ENCODE measurements at regions not wholly inside any gene's neighbourhood (a gene's known extent, or its start where the extent isn't known, plus 50 kb on each side); places are given as distances from the start of the nearest gene placed in this dataset.
"Not testable (repeated sequence)": the region's sequence is repeated elsewhere in the genome, so short reads cannot be mapped to it uniquely, and the experiment has no call there.

DNA sequence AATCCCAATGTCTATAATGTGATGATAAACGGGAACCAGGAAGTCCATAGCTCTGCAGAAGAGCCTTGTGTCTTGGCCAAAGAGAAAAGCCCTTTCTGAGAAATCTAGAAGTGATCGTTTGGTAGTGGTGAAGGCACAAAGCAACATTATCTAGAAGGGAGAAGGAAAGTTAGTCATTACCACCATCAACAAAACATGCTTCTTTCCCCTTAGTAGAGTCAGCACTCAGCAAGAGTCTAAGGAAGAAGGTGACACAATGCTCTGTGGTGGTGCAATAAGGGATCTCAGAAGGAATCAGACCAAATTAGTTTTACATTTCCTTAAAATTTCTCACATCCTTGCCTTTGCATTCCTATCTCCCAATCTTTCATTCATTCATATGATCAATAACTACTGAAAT, 134.4 kb upstream of the PRDX6 start:
- DNase-seq: no peak

DNA sequence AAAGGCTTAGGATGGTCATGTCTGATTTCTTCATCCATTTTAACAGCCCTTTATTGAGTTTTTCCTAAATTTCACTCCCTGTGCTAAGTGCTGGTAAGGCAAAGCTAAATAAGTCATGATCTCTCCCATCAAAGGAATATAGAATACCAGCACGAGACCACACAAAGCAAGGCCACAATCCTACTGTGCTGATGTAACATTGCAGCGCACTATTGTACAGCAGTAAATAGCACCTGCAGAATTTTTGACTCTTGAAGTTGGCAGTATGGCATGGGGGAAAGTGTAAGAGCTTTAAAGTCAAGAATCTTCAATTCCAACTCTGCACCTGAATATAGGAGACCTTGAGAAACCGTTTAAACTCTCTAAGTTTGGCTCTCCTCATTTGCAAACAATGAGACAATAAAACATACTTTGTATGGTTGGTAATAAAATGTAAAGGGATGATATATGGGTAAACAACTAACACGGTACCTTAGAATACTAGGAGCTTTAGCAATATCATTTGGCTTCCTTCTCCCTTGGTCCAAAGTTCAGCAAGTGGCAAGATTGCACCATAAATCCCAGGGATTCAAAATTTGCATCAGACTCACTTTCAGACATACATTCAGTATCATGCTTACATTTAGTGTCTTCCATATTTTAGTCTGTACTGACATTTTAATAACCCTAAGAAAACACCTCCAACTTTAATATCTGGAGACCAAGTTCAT, 132.9 kb upstream of the PRDX6 start:
- DNase-seq: no peak

DNA sequence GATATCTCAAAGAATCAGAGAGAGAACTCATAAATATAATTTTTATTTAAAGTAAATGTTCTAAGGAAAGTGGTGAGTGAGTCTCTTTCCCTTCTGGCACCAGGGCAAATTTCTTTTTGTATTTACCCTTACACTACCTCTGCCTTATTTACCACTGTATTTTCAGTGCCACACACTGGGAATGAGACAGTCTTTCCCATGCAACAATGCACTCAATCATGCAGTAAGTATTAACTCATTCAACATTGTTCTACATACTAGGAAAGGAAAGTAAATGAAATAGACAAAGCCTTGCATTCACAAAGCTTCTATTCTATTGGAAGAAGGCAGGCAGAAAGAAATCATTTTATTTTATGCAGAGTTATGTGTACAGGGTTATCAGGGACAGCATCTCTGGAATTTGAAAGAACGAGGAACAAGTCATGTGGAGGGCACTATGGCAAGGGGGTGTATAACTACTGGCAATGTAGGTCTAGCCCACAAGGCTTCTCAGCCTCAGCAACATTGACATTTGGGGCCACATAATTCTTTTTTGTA, 129.8 kb upstream of the PRDX6 start:
- no peak for DNase-seq

DNA sequence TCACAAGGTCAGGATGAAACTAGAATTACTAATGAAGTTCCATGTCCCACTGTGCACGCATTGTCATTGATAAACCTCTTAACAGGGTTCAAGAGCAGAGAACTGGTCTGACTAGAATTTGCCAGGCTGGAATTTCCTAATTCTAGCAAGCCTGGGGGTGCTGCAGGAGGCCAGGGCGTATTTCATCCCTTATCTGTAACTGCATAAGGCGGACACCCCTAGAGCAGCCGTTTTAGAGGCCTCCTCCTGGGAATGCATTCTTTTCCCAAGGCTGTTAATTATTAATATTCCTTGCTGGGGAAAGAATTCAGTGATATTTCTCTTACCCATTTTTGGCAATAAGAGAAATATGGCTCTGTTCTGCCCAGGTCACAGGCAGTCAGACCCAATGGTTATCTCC, 124.5 kb upstream of the PRDX6 start:
- DNase-seq: not testable (repeated sequence)

DNA sequence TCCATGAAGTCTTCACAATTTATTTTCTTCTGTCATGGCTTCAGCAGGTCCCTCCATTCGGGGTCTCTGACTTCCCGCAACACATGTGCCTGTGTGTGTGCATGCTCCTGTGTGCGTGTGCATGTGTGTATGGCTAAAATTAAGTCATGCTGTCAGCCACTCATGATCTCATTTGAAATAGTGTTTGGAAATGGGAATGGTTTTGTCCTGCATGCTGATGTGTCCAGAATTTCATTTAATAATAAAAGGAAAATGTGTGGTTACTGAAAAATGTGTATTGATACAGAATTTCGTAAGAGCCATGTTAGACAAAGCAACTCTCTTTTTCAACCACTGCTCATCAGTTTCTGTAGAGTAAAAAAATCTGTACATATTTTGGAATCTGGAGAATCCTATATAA, 123.8 kb upstream of the PRDX6 start:
- no peak for DNase-seq

DNA sequence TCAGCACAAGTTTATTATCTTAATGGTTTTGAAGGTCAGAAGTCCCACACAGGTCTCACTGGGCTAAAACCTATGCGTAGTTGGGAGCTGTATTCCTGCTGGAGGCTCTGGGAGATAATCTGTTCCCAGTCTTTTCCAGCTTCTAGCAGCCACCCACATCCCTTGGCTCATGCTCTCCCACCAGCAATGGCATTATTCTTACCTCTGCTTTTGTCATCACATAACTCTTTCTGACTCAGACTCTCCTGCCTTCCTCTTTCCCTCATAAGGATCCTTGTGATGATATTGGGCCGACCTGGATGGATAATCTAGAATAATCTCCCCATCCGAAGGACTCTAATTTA, 122.2 kb upstream of the PRDX6 start:
- no peak for DNase-seq

DNA sequence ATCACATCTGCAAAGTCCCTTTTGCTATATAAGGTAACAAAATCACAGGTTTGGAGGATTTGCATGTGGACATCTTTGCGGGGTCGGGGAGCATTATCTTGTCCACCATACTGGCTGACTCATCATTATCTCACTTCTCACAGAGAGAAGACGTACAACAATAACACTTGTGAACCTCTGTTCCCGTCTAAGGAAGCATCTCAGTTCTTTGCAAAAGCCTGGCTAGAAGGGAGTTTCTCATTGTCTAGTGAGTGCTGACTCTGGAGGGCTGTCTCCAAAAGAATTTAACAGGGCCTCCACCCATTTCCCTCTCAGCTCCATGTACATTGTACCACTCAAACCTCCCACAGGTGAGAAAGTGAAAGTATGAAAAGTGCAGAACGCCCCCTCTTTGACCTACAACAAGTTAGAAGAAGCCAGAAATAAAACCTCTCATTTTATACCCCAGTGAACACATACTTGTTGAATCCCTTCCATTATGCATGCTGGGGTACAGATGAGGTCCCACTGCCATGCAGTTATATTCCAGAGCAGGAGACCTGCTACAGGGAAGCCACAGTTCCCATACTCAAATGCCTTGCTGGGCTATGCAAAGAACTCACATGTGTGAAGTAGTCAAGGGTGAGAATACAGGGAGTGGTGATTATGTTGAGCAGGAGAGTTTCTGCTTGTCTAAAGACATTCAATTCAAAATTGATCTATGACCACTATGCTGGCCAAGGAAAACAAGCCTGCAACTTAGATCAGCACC, 121.7 kb upstream of the PRDX6 start:
- DNase-seq: no peak

DNA sequence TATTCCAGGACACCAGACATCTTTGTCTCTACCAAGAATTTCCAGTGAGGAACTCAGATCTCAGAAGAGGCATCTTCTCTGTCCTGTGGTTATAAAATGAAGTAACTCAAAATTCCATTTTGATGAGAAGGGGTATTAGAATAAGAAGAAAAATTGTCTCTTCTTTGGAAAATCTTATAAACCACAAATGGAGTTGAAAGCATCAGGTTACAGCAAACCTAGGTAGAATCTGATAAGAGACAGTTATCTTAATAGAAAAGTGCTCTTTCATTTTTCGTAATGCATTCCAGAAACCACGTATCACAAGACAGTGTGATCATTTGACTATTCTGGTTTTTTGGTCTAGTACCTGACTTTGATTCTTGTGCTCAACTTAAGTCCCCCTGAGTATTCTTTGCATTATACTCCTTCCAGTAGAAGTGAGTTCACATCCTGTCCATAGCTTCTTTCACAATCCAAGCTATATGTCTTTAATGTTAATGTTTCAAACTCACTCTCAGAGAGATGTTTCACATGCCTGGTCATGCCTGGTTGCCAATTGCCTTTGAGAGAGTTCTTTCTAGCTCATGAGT, 120.9 kb upstream of the PRDX6 start:
- no peak for DNase-seq

DNA sequence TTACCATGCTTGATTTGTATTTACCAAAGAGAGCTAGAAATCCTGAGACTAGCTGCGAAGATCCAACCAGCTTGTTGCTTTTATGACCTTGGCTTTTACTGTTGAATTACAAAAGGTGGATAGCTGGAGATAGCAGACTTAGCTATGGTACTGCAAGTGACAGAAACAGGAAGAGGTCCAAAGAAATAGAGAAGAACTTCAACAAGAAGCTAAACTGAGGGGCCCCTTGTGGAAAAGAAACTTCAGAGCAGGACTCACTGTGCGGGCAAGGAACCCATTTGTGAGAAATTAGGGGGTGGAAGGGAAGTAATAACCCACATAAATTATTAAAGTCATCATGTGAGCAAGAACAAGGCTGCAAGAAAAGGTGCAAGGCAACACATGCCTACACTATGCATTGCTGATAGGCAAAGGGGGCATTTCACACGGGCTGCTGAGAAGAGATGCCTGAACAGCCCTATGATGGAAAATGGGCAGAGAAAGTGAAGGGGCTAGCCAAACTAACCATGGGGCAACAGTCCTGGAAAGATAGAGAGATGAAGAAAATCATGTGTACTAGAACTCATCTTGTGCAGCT, 116.6 kb upstream of the PRDX6 start:
- DNase-seq: no peak

DNA sequence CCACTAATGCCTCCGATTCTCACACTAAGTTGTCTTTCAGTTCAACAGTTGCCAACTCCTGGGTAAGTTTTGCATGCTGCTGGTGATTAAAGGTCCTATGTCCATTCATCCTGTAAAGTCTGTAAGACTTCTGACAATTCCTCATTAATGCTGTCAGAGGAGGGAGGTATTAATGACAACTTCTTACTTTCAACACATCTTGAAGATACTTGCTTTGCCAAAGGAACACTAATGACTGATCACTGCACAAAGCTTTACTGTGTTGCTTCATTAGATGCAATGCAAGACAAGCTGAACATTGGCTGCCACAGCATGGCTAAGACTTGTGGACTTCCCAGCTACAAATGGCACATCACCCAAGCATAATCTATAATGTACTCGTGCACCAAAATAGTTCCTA, 114.6 kb upstream of the PRDX6 start:
- DNase-seq: no peak

DNA sequence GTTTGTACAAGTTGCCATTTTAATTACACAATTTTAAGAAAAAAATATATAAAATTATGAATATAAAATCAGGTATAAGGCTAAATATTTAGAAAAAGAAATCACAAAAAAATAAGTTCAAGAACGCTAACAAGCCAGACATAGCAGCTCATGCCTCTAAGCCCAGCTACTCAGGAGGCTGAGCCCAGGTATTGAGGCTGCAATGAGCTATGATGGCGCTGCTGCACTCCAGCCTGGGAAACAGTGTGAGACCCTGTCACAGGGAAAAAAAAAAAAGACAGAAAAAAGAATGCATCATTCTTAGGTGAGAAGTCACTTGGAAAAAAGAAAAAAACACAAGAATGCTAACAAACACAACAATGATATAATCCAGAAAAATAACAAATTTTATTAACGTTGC, 112.3 kb upstream of the PRDX6 start:
- no peak for DNase-seq

DNA sequence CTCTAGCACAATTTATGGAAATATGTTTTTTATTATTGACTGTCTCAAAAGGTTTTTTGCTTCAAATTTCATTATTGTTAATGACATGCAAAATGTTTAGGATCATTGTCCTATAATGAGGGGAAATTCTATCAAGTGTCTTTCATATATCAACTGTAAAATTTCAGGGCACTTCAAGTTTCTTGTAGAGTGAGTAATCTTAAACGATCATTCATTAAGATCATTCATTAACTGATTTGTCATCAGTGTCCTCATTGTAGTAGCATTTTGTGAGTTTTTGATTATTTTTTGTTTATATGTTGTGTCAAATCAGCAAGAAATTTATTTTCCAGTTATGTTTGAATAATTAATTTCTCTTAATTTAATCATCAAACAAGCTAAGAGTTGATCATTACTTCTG, 111.8 kb upstream of the PRDX6 start:
- DNase-seq: no peak

DNA sequence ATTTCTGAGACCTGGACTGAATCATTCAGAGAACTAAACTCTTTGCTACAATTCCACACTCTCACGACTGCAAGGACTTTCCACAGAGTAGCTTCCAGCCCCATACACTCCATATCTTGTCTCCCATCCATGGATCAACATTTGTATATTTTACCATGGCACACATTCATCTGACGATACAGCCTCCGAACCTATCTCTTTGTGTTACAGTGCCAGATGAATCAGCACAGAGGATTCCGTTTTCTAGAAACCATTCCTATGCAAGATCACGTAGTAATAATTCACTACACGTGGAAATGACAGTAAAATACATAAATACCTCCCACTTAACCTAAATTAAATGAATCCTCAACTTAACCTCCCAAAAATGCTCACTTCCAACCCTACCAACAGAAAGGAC, 110.0 kb upstream of the PRDX6 start:
- no peak for DNase-seq

DNA sequence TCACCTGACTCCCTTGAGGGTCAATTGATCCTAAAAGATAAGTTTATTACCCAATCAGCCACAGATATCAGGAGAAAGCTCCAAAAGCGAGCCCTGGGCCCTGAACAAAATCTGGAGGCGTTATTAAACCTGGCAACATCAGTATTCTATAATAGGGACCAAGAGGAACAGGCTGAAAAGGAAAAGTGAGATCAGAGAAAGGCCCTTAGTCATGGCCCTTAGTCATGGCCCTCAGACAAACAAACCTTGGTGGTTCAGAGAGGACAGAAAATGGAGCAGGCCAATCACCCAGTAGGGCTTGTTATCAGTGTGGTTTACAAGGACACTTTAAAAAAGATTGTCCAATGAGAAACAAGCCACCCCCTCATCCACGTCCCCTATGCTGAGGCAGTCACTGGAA, 106.5 kb upstream of the PRDX6 start:
- DNase-seq: not testable (repeated sequence)

DNA sequence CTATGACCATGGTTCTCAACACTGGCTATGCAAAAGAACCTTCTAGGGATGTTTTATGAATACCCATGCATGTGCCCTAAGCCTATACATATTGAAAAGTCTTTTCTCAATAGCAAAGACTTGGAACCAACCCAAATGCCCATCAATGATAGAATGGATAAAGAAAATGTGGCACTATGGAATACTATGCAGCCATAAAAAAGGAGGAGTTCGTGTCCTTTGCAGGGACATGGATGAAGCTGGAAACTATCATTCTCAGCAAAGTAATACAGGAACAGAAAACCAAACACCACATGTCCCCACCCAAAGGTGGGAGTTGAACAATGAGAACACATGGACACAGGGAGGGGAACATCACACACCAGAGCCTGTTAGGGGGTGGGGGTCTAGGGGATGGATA, 101.1 kb upstream of the PRDX6 start:
- DNase-seq: not testable (repeated sequence)

DNA sequence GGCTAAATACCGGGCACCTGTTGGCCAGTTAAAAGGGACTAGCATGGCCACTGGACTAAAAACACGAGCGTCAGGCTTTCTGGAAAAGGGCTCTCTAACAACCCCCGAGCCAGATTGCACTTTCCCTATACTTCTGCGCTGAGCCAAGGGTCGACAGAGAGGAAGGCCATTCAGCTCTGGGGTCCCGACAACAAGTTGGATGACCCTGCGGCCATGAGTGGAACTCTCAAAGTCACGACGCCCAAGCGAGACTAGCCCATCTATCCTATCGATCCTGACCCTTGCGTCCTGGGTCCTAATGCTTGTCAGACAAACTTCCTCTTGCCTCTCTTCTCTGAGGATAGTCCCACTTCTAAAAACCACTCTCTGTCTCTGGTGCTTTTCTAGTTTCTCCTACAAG, 99.9 kb upstream of the PRDX6 start:
- no peak for DNase-seq

DNA sequence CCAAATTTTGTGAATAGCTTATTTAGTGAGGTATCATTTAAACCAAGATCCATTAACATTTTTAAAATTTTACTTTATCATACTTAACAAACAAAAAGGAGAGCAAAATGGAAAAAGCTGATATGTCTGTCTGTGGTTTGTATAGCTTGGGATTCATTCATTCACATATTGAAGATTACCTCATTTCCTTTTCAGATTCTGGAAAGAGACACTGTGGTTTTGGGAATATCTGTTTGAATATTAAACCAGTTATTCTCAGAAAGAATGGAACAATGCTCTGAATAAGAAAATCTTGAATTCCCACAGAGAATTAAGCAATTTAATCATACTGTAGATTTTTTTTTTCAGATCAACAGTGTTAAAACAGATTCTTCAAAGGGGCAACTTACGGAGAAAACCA, 93.8 kb upstream of the PRDX6 start:
- DNase-seq: no peak

DNA sequence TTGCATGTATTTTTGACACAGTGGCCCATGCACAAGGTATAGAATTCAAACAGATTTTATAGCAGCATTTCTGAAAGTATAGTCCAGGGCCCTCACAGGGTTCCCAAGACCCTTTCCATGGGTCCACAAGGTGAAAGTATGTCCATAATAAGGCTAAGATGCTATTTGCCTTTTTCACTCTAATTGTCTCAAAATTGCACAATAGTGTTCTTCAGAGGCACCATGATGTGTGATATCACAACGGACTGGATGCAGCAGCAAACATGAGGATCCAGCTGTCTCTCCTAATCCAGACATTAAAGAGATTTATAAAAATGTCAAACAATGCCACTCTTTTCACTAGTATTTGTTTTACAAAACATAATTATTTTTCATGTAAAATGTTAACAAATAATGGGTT, 88.8 kb upstream of the PRDX6 start:
- no peak for DNase-seq

DNA sequence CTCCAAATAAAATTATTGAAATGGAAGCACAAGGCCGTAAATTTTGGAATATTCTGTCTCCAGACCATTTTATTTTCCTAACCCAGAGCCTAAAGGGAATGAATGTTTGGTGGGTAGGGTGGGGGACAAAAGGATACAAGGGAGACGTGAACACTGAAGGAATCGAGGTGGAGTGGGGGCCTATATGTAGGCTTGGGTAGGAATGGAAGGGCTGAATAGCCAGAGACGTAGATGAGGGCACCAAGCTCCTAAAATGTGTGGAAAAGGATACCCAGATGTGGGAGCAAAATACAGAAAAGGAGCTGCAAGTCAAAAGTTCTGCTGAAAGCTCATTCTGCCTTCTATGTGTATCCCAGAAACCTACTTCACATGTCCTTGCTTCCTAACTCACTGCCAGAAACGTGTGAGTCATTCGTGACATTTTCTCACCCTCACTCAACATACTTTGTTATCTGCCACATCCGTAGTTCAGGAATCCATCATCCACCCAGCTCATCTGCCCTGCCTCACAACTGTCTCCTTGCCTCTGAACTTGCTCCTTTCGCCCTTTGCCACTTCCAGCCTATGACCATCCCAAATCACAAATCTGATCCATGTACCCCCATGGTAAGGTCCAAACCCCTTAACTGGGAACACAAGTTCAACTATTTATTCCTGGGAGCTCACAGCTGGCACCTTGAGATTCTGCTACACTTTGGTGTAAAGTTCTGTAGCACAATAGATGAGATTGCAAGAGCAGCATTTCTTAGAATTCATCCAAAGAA, 84.1 kb upstream of the PRDX6 start:
- no peak for DNase-seq

DNA sequence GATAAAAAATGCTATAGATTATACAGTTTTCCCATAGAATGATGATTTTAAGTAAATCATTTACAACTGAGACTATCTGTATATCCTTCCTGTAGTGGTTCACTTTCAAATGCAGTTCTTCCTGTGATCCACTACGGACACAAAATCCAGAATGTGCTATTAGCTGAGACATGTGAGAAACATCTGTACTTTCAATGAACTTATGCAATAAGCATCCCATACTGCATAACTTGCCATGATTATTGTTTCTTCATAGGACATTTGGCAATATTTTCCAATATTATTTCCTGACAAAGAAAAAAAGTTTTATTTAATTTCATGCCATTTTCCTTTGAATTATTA, 83.5 kb upstream of the PRDX6 start:
- no peak for DNase-seq

DNA sequence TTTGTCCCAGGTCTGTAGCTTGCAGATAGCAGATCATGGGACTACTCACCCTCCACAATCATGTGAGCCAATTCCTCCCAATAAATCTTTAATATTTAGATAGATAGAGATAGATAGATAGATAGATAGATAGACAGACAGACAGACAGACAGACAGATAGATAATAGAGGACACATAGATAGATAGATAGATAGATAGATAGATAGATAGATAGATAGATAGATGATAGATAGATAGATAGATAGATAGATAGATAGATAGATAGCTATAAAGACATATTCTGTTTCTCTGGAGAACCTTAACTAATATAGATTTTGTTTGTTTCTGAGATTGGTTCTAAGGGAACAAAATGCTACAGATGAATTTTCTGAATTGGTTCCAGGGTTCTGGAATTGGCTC, 82.3 kb upstream of the PRDX6 start:
- not testable (repeated sequence) for DNase-seq

DNA sequence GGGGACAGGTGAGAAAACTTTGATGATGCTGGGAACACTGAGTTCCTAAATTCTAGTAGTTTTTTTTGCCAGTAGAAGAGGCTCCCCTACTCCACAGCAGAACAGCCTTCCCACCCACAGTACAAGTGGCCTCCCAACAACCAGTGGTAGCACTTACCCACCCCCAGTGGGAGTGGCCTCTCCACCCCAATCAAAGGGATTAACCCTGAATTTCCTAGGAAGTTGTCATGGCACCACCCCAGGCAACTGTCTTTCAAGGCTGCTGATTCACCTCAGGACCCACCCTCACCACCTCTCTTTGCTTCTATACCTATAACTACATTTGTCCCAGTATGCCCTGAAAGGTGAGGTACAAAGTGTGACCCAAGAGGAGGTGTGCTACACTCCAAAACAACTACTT, 81.4 kb upstream of the PRDX6 start:
- DNase-seq: no peak

DNA sequence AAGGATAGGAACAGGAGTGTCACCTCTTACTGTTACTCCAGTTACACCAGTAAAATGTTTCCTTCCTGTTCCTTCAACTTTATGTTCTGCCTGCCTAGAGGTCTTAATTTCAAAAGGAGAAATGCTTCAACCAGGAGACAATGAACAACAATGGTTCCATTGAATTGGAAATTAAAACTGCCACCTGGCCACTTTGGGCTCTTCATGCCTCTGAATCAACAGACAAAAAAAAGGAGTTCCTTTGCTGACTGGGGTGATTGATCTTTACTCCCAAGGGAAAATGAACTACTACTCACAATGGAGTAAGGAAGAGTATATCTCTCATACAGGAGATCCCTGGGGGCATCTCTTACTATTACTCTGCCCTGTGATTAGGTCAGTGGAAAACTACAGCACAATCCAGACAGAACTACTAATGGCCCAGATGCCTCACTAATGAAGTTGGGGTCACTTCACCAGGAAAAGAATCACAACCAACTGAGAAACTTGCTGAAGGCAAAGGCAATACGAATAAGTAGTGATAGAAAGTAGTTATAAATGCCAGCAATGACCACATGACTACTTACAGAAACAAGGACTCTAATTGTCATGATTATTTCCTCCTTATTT, 76.6 kb upstream of the PRDX6 start:
- no peak for DNase-seq

Measured in effector CD8-positive, alpha-beta T cell (primary cell).